Ishikawa (cell line): ENCODE measurements at regions not wholly inside any gene's neighbourhood (a gene's known extent, or its start where the extent isn't known, plus 50 kb on each side); places are given as distances from the start of the nearest gene placed in this dataset.

Experiments used
- CEBPB ChIP-seq: IDR thresholded peaks from 2 replicates; pipeline ENCODE4 v1.6.1; 2012
- CREB1 ChIP-seq: IDR thresholded peaks from 2 replicates; pipeline ENCODE4 v1.6.1; 2012; ENCODE audit warnings: low read depth
- EGR1 ChIP-seq: IDR thresholded peaks from 2 replicates; pipeline ENCODE4 v1.6.1; 2012
- EP300 ChIP-seq: IDR thresholded peaks from 2 replicates; pipeline ENCODE4 v1.6.1; 2012; ENCODE audit warnings: borderline replicate concordance
- FOXM1 ChIP-seq: IDR thresholded peaks from 2 replicates; pipeline ENCODE4 v1.6.1; 2012; ENCODE audit warnings: low read depth, borderline replicate concordance
- MAX ChIP-seq: IDR thresholded peaks from 2 replicates; pipeline ENCODE4 v1.6.1; 2012
- NFIC ChIP-seq: IDR thresholded peaks from 2 replicates; pipeline ENCODE4 v1.6.1; 2012
- RAD21 ChIP-seq: IDR thresholded peaks from 2 replicates; pipeline ENCODE4 v1.6.1; 2012; ENCODE audit warnings: low read depth
- TAF1 ChIP-seq: IDR thresholded peaks from 2 replicates; pipeline ENCODE4 v1.6.1; 2012; ENCODE audit warnings: low read depth, mild to moderate bottlenecking
- TCF12 ChIP-seq: IDR thresholded peaks from 2 replicates; pipeline ENCODE4 v1.6.1; 2012; ENCODE audit warnings: low read depth
- TEAD4 ChIP-seq: IDR thresholded peaks from 2 replicates; pipeline ENCODE4 v1.6.1; 2012
- YY1 ChIP-seq: IDR thresholded peaks from 2 replicates; pipeline ENCODE4 v1.6.1; 2012; ENCODE audit warnings: low read depth
- ZBTB7A ChIP-seq: IDR thresholded peaks from 2 replicates; pipeline ENCODE4 v1.6.1; 2012; ENCODE audit warnings: low read depth
- TF ChIP-seq, protein P1 (sequence below): IDR thresholded peaks from 2 replicates; pipeline ENCODE4 v1.6.1; 2012
- TF ChIP-seq, protein P2 (sequence below): IDR thresholded peaks from 2 replicates; pipeline ENCODE4 v1.6.1; 2012; ENCODE audit warnings: low read depth, mild to moderate bottlenecking

DNA sequence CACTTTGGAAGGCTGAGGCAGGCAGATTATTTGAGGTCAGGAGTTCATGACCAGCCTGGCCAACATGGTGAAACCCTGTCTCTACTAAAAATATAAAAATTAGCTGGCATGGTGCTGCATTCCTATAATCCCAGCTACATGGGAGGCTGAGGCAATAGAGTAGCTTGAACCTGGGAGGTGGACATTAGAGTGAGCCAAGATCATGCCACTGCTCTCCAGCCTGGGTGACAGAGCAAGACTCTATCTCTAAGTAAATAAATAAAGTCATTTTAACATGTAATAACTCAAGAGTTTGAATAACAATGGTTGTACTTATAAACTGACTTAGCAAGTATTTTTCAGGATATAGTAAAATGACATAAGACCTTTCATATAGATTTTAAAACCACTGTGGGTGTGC is 169.3 kb upstream of the FN1 start:
- TF ChIP-seq EP300 (no peak), FOXM1 (no peak), NFIC (no peak), TCF12 (no peak), RAD21 (no peak), MAX (no peak), CEBPB (no peak), TEAD4 (no peak), YY1 (no peak), EGR1 (no peak), TAF1 (no peak), CREB1 (no peak), ZBTB7A (no peak)
- TF ChIP-seq, protein P1, sequence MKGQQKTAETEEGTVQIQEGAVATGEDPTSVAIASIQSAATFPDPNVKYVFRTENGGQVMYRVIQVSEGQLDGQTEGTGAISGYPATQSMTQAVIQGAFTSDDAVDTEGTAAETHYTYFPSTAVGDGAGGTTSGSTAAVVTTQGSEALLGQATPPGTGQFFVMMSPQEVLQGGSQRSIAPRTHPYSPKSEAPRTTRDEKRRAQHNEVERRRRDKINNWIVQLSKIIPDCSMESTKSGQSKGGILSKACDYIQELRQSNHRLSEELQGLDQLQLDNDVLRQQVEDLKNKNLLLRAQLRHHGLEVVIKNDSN = no peak
- TF ChIP-seq, protein P2, sequence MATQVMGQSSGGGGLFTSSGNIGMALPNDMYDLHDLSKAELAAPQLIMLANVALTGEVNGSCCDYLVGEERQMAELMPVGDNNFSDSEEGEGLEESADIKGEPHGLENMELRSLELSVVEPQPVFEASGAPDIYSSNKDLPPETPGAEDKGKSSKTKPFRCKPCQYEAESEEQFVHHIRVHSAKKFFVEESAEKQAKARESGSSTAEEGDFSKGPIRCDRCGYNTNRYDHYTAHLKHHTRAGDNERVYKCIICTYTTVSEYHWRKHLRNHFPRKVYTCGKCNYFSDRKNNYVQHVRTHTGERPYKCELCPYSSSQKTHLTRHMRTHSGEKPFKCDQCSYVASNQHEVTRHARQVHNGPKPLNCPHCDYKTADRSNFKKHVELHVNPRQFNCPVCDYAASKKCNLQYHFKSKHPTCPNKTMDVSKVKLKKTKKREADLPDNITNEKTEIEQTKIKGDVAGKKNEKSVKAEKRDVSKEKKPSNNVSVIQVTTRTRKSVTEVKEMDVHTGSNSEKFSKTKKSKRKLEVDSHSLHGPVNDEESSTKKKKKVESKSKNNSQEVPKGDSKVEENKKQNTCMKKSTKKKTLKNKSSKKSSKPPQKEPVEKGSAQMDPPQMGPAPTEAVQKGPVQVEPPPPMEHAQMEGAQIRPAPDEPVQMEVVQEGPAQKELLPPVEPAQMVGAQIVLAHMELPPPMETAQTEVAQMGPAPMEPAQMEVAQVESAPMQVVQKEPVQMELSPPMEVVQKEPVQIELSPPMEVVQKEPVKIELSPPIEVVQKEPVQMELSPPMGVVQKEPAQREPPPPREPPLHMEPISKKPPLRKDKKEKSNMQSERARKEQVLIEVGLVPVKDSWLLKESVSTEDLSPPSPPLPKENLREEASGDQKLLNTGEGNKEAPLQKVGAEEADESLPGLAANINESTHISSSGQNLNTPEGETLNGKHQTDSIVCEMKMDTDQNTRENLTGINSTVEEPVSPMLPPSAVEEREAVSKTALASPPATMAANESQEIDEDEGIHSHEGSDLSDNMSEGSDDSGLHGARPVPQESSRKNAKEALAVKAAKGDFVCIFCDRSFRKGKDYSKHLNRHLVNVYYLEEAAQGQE = no peak

- TF ChIP-seq TEAD4 (no peak), EGR1 (no peak), CREB1 (no peak), EP300 (no peak), TAF1 (no peak), ZBTB7A (no peak), CEBPB (no peak), YY1 (no peak), TCF12 (no peak), MAX (no peak), RAD21 (no peak), NFIC (no peak), FOXM1 (no peak)
- TF ChIP-seq, protein P1 = no peak
- TF ChIP-seq, protein P2 = no peak
Measured at GRCh38 chr2:215604606-215605005, 168.7 kb upstream of the FN1 start.

GRCh38 chr2:215603440-215603839 is 167.6 kb upstream of the FN1 start:
- TF ChIP-seq FOXM1 = no peak
- TF ChIP-seq RAD21 = no peak
- TF ChIP-seq, protein P1 = no peak
- TF ChIP-seq TCF12 = no peak
- no peak for TF ChIP-seq TEAD4
- TF ChIP-seq NFIC = no peak
- no peak for TF ChIP-seq MAX
- TF ChIP-seq TAF1 = no peak
- no peak for TF ChIP-seq YY1
- TF ChIP-seq EP300 = no peak
- TF ChIP-seq, protein P2 = no peak
- no peak for TF ChIP-seq CEBPB
- no peak for TF ChIP-seq EGR1
- TF ChIP-seq ZBTB7A = no peak
- TF ChIP-seq CREB1 = no peak

- TF ChIP-seq TEAD4 (no peak), ZBTB7A (no peak), TAF1 (no peak), NFIC (no peak), YY1 (no peak), EP300 (no peak), RAD21 (no peak), MAX (no peak), CREB1 (no peak)
Measured at GRCh38 chr2:215602997-215603396, 167.1 kb upstream of the FN1 start.
